CD1c-positive myeloid dendritic cell (primary cell): ENCODE measurements at regions not wholly inside any gene's neighbourhood (a gene's known extent, or its start where the extent isn't known, plus 50 kb on each side); places are given as distances from the start of the nearest gene placed in this dataset.

ENCODE experiments used
- DNase-seq: peaks from one replicate; pipeline ENCODE4 v3.0.0-alpha.2; 2016; ENCODE audit errors: extremely low spot score

DNA sequence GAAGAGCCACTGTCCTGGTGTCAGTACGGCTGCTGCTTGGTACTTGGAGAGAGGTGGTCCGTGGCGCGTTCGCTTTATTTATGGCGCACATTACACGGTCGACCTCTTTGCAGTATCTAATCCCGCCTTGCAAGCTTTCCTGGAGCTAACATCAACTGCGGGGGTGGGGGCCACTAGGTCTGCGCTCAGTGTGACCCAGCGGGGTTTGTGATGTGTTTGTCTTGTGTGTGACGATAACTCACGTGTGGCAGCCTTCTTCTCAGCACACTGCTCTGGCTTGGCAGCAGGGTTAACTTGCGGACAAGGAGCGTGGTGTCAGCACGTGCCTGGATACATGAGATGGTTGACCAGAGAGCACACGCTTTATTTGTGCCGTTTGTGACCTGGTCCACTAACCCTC is 122.2 kb upstream of the RTL1 start:
- no peak for DNase-seq

DNA sequence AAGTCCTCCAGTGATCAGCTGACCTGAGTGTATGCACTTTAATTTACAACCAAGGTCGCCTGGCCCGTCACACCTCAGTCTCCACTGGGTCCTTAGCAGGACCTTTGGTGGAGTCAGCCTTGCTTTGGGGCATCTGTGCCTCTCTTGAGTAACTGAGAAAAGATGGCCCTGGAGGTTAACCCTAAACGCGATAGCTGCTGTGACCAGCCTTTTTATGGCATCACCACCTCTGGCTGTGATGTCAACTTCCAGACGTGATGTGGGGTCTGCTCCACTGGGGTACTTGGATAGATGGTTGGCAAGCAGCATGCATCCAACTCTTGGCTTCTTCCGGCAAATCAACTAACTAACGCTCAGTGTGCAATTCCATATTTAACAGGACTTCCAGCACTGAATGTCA is 122.8 kb upstream of the RTL1 start:
- no peak for DNase-seq

DNA sequence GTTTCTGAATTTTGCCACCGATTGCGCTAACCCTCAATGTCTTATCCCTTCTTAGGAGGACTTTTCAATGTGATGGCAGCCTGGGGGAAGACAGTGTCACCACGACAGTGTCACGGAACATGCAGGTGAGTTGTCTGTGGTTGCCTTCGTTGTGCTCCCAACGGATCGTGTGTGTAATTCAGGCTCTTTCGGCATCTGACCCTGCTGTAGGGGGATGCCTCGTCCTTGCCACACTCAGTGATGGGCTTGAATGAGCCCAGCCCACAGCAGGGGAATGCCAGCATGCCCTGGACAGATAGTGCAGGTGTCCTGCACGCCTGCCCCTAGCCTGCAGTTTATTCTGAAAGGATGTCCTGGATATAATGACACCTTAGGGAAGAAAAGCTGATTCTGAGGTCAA is 123.8 kb upstream of the RTL1 start:
- DNase-seq, result no peak

DNA sequence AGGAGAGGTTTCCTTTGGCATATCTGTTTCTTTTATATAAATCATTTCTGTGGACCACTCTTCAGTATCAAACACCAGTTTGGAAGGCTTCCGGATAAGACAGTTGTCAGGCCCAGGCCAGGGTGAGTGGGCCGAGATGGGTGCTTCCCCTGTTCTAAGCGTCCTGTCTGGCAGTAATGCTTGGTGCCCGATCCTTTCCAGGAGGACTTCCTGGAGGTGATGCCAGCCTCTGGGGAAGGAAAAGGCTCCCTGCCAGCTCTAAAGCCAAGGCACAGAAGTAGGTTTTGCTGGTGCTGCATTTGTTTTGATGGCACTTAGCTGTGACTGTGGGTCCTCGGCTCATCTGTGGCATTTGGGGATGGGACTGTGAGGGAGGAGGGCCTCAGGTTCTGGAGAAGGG is 124.4 kb upstream of the RTL1 start:
- DNase-seq, result no peak

DNA sequence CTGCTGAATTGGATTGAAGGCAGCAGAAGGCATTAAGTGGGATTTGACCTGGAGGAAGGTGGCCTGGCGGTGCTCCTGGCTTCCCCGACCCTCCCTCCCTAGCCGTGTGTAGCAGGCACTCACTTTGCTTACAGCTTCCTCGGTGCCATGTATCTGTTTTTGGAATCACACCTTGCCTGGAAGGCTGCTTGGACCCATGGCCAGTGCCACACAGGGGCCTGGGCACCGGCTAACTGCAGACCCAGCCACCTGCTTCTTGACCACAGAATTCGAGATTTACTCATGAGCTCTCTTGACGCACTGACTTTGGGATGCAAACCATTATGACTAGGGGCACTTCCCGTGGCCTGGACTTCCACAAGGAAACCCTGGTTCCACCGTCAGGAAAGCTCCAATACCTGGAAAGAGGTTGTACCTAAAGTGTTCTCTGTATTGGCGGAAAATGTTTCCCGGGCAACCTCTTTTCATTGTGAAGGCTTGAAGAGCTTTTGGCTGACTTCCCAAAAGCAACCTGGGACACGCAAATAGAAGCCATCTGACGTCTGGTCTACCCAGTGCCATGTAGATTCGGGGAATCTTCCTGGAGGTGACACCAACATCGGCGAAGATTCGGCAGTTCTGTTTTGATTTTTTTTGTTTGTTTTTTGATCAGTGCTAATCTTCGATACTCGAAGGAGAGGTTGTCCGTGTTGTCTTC is 125.6 kb upstream of the RTL1 start:
- DNase-seq, result no peak

DNA sequence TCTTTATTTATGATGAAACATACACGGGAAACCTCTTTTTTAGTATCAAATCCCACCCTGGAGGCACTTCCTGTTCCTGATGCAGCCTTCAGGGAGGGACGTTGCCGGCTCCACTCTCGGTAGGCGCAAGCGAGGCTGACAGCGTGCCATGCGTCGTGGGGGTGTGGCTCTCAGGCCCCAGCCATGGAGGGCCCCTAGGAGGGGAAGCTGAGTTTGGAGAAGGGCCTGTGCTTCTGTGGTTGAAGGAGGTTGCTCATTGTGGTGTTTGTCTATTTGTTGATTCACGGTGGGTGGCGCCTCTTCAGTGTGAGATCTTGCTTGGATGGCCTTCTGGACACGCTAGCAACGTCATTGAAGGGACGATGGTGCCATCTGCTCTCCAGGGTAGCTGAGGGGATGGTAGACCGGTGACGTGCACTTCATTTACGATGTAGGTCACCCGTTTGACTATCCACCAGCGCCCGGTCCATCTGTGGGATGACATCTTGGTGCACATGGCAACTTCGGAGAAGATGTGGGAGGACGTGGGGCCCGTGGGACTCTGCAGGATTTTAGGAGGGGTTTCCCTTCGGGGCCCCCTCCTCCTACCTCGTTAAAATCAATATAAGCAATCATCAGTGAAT is 126.3 kb upstream of the RTL1 start:
- no peak for DNase-seq

DNA sequence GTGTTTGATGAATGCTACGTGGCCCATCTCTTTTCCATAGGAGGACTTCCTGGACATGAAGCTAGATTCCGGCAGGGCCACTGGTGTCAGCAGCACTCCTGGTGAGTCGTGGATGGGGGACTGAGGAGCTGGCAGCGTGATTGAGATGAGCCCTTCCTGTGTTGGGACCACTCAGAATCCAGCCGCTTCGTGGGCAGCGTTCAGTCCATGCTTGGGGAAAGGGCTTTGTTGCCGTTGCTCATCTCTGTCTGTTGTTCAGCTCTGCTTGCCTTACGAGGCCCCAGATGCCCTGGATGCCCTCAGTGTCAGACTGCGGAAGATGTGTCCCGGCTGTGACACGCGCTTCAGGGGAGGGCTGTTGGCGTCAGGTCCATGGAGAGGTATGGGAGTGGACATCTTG is 127.1 kb upstream of the RTL1 start:
- no peak for DNase-seq

DNA sequence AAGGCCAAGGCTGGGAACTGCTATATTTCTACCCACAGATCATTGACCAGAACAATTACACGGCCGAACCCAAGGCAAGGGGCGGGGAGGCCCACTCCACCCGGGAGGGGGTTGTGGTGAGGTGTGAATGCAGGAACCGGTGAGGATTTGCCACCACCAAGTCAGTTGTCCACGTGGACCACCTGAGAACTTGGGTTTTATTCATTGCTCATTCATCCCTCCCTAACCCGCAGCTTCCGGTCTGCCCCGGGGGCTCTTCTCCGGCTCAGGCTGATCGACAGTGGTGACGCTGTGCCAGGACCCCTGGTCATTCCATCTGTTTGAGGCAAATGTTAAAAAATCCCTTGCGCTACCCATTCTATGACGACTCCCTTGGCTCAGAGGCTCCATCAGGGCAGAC is 127.7 kb upstream of the RTL1 start:
- DNase-seq, result no peak

DNA sequence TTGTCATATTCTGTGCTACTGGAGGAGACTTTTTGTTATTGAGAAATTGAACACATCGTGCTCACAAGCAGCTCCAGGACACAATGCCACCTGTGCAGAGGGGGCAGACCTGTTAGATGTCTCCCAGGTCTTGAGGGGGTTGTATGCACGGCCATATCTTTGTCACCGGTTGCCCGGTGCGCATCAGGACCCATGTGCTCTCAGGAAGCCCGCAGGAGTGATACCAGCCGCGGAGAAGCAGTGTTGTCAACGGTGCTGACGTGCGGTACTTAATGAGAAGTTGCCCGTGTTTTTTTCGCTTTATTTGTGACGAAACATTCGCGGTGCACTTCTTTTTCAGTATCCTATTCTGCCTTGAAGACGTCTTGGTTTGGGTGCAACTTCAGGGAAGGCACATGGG is 128.2 kb upstream of the RTL1 start:
- DNase-seq, result no peak

DNA sequence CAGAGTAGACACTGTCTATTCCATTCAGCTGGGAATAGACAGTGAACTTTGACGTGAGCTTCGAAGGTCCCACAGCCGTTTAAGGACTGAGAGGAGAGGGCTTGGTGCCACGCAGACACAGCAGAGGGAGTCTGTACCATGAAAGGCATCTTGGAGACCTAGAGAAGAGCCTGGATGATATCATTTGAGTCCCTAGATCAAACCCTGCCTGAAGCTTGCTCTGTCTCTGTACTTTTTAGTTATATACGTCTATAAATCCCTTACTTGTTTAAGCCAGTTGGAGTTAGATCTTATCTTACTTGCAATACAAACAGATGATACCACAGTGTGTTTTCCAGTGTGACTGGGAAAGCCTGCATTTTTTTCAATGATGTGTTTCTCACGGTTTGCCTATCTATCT is 128.9 kb upstream of the RTL1 start:
- no peak for DNase-seq

DNA sequence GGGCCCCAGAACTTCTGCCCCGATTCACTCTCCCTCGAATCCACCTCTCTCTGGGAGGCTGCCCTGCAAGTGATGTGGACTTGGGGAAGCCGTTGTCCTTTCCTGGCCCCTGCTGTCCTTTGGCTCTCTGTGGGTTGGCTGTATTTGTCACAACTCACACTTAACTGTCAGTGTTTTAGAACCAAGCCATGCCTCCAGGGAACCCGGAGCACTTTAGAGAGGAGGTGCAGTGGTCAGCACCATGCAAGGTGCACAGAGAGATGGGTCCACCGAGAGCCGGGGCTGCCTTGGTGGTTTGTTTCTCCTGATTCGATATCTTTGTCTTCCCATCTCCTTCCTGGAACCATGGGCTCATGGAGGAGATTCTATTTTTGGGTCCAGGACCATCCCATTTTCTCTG is 129.5 kb upstream of the RTL1 start:
- no peak for DNase-seq

DNA sequence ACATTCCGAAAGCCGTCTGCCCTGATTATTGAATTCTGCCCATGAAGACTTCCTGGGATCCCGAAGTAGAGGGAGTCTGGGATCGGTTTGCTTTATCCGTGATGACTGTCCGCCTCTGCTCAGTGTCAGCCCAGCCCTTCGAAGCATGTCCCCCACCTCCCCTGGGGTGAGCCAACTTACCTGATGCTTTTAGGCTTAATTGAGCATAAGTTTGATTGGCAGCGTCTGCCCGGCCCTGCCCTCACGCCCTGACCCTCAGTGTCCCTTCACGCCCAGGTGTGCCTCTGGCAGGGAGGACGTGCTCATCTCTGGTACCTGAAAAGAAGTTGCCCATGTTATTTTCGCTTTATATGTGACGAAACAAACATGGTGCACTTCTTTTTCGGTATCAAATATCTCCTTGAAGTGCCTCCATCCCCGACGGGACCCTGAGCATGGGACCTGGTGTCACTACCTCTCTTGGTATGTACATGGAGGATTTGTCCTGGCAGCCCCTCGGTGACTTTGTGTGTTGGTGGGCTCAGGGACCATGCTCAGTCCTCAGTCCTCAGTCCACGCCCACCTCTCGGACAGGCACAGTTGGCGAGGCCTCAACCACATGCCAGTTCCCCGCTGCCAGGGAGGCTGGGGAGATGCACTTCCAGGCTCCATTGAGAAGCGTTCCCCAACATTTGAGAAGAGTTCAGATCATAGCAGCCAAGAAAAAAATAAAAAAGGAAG is 130.1 kb upstream of the RTL1 start:
- no peak for DNase-seq

DNA sequence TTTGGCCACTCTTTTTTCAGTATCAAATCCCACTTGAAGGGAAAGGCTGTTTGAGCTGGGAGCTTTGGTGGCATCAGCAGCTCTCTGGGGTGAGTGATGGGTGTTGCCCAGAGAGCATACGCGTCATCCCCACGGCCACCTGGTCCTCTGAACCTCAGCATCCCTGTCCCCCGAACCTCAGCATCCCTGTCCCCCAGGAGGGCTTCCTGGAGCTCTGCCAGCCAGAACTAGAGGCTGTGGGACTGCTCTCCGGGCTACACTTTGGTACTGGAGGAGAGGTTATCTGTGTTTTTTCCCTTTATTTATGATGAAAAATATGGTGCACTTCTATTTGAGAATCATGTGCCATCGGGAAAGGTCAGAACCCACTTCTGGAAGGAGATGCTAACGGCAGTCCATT is 131.5 kb upstream of the RTL1 start:
- no peak for DNase-seq

DNA sequence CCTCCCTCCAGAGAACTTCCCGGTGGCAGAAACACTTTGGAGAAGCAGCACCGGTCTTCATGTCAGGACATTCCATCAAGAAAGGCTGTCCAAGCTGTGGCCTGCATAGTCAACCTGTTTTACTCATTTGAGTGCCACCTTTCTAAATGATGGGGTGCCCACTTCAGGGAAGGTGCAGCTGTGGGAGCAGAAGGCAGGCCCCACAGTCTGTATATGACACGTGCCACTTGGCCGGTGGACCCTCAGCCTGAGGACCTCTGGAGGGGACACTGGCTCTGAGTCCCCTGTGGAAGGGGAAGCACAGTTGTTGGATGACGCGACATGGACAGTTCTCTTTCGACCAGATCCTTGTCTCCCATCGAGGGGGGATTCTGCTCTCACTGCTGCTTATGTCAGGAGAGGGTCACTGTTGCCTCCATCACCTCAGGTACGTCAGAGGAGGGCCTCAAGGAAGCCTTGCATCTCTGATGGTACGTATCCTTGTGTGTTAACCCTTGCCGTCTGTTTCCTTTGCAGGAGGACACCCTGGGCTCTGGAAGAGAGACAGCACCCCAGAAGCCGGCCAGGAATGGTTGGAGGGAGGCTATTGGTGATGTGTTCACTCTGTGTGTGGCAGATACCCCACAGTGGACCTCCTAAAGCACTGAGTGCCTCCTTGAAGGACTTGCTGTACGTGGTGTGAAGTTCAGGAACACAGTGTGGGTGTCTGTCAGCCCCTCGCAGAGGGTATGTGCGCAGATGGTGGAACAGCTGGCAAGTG is 132.1 kb upstream of the RTL1 start:
- no peak for DNase-seq

DNA sequence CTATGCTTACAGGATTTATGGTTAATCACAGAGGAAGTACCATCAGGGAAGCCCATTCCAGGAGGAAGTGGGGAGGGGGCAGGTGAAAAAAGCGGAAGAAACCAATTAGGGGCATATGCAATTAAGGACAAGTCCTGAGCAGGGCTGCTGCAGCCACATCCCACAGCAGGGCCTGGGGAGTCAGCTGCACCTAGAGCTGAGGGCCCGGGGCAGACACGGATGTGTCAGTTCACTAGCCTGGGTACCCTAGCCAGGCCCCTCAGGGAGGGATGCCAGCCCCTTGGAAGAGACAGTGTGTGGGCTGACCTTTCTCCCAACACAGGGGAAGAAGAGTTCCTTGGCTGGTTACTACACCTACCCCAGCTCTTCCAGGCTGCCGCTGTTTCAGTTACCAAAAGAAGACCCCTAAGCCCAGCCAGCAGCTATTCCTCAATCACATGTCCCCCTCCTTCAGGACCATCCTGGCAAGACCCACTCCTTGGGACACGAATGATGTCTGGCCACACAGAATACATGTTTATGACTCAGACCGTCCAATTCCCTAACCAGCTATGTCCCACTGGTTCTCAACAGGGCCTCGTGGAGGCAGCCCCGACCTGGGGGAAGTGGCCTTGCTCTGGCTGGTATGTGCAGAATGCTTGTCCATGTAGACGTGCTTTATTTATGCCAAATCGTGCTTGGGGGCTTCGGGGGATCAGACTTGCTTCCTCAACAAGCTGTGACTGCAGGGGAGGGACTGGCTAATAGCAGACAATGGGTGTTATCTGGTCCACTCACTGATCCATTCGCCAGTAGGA is 133.7 kb upstream of the RTL1 start:
- no peak for DNase-seq

DNA sequence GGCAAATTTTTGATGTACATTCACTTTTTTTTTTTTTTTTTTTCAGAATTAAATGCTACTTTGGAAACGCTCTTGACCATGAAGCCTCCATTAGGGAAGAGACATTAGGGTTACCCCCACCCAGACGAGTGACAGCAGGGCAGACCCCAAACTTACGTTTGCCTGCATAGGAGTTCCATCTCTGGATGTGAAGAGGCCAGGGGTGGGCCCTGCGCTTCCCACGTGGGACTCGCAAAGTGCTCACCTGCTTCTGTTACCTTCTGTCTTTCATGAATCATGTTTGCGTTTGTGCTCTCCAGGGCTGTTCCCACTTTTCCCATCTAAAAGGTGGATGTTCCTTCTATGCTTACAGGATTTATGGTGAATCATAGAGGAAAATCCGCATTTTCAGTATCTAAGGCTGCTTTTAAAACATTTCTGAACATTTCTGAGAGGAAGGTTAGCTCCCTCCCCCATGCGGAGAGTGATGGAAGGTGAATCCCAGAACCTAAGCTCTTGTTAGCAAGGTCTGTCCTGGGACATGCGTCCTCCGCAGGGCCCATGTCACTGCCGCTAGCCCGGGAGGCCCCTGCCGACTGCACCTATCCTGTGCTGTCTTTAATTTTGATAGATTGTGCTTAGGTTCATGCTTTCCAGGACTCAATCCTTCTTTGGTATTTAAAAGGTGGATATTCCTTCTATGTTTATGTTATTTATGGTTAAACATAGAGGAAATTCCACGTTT is 135.7 kb upstream of the RTL1 start:
- DNase-seq, result no peak

DNA sequence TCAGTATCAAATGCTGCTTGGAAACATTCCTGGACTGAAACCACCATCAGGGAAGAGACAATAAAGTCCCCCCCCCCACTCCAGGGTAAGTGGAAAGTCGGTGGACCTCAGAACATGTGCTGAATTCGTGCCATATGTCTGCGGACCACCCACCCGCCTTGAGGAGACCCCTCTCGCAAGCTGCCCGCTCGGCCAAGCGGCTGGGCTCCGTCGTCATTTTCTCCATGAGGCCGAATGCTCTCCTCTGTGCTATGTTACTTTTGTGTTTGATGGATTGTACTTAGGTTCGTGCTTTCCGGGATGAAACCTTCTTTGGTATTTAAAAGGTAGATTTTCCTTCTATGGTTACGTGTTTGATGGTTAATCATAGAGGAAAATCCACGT is 136.2 kb upstream of the RTL1 start:
- DNase-seq, result no peak

DNA sequence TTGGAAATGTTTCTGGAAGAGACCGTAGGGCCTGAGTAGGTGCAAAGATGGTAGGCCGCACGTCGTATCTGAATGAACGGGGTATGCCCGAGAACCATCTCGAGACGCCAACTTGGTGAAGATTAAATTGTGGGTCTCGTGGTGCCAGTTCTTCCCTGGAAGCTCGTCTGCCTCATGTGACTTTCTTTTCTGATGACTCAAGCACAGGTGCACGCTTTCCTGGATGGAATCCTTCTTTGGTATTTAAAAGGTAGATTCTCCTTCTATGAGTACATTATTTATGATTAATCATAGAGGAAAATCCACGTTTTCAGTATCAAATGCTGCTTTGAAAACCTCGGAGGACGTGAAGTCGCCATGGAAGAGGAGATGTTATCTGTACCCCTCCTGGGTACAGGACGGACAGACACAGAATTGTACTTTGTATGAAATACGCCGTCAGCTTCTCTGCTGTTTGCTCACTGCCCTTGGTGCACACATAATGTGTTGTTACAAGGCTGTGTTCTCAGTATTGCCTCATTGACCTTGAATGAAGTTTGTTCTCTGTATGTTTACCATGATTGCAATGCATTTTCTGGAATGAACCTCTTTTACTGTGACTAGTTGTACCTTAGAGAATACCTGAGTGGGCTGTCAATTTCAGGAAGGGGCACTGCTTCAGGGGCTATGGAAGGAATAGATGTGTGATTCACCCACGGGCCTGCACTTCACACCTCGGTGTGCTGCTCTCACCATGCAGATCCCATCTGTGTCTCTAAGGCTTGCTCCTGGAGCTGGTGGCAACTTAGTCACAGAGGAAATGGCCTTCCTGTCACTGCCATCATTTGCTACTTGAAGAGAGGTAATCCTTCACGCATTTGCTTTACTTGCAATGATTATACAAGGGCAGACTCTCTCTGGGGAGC is 137.3 kb upstream of the RTL1 start:
- no peak for DNase-seq

DNA sequence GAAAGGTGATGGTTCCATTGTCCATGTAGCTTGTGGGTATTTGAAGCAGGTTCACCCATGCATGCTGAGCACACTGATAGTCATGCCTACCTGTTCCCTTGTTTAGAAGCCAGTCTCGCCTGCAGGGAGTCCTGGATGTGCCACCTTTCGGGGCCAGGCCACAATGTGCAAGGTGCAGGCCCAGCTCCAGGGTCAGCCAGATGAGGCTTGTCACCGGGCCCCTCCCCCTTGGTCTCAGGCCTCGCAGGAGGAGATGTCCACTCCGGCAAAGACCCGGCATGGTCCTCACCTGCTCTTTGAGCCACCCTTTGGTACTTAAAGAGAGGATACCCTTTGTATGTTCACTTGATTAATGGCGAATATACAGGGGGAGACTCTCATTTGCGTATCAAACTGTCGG is 140.4 kb upstream of the RTL1 start:
- no peak for DNase-seq

DNA sequence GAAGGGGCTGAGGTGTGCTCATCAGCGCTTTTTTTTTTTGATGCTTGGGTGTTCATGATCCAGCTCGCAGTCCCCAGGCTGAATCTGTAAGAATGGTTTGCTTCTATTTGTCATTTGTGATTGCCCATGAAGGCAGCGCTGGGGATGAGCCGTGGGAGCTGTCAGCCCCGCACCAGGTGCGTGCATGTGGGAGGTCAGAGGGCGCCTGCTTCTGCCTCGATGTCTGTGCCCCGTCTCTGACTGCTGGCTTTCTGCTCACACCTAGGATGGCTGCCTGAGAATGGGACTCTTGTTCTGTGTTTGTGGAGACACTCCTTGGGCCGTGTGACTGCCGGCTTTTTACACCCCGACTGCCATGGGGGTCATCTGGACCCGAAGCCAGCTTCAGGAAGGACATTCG is 141.2 kb upstream of the RTL1 start:
- no peak for DNase-seq
